Fibroblast of lung (primary cell): ENCODE measurements at regions not wholly inside any gene's neighbourhood (a gene's known extent, or its start where the extent isn't known, plus 50 kb on each side); places are given as distances from the start of the nearest gene placed in this dataset.

Experiments
- DNase-seq, 2 donors: peaks; one replicate each; pipeline versions ENCODE4 v3.0.0 to v3.0.0-alpha.2; 2010; ENCODE audit warnings: low read depth in 2 of 2
- H2AFZ ChIP-seq: 2 replicates; pipeline ENCODE4 v1.5.1; 2012; ENCODE audit warnings: low read length, control low read depth, inconsistent platforms
- H3K27ac ChIP-seq: 2 replicates; pipeline ENCODE4 v1.5.1; 2011; ENCODE audit warnings: low read length, control low read depth; ENCODE audit not compliant: insufficient read depth
- H3K27me3 ChIP-seq: 2 replicates; pipeline ENCODE4 v1.5.1; 2011; ENCODE audit warnings: mild to moderate bottlenecking, low read length; ENCODE audit not compliant: control insufficient read depth, insufficient read depth
- H3K36me3 ChIP-seq: 2 replicates; pipeline ENCODE4 v1.5.1; 2011; ENCODE audit warnings: low read length; ENCODE audit not compliant: control insufficient read depth, insufficient read depth
- H3K4me1 ChIP-seq: 2 replicates; pipeline ENCODE4 v1.5.1; 2011; ENCODE audit warnings: low read length; ENCODE audit not compliant: control insufficient read depth, insufficient read depth; ENCODE audit errors: extremely low read depth
- H3K4me2 ChIP-seq: 2 replicates; pipeline ENCODE4 v1.5.1; 2011; ENCODE audit warnings: low read length, control low read depth; ENCODE audit not compliant: insufficient read depth; ENCODE audit errors: extremely low read depth
- H3K4me3 ChIP-seq, 4 experiments: fragments of 200-600 bp in 1 of 4; sonication (generic) in 1 of 4; replicated peaks in 1 of 4; 2 replicates each; pipeline ENCODE4 v1.5.1; 2011 to 2016; ENCODE audit warnings: low read length in 4 of 4, low read depth in 3 of 4, mild to moderate bottlenecking in 3 of 4, control low read depth in 2 of 4, inconsistent platforms in 1 of 4, mixed read lengths in 1 of 4; ENCODE audit not compliant: insufficient read depth in 1 of 4; ENCODE audit errors: control extremely low read depth in 1 of 4
- H3K79me2 ChIP-seq: 2 replicates; pipeline ENCODE4 v1.5.1; 2012; ENCODE audit warnings: mild to moderate bottlenecking, low read length, inconsistent platforms; ENCODE audit not compliant: control insufficient read depth, insufficient read depth
- H3K9ac ChIP-seq: 2 replicates; pipeline ENCODE4 v1.5.1; 2011; ENCODE audit warnings: mild to moderate bottlenecking, low read length, control low read depth; ENCODE audit not compliant: insufficient read depth
- H3K9me3 ChIP-seq: 2 replicates; pipeline ENCODE4 v1.5.1; 2012; ENCODE audit warnings: low read depth, low read length; ENCODE audit not compliant: control insufficient read depth, insufficient read depth
- H4K20me1 ChIP-seq: 2 replicates; pipeline ENCODE4 v1.5.1; 2011; ENCODE audit warnings: low read length; ENCODE audit not compliant: control insufficient read depth, insufficient read depth; ENCODE audit errors: extremely low read depth
- EZH2 ChIP-seq: IDR thresholded peaks from 2 replicates; pipeline ENCODE4 v1.5.1; 2012; ENCODE audit warnings: low read length, control low read depth, mild to moderate bottlenecking; ENCODE audit errors: missing control alignments
- TF ChIP-seq, protein P1 (sequence below), 2 donors: IDR thresholded peaks in 1 of 2; conservative IDR thresholded peaks in 1 of 2; 1 replicate in 1 of 2; 2 replicates in 1 of 2; pipeline ENCODE4 v1.5.1; 2011 to 2012; ENCODE audit warnings: low read length in 2 of 2, control low read depth in 1 of 2, inconsistent platforms in 1 of 2, low read depth in 1 of 2, mild to moderate bottlenecking in 1 of 2

GRCh38 chr4:177974461-177974860, 532.2 kb upstream of the AGA start:
- TF ChIP-seq, protein P1, sequence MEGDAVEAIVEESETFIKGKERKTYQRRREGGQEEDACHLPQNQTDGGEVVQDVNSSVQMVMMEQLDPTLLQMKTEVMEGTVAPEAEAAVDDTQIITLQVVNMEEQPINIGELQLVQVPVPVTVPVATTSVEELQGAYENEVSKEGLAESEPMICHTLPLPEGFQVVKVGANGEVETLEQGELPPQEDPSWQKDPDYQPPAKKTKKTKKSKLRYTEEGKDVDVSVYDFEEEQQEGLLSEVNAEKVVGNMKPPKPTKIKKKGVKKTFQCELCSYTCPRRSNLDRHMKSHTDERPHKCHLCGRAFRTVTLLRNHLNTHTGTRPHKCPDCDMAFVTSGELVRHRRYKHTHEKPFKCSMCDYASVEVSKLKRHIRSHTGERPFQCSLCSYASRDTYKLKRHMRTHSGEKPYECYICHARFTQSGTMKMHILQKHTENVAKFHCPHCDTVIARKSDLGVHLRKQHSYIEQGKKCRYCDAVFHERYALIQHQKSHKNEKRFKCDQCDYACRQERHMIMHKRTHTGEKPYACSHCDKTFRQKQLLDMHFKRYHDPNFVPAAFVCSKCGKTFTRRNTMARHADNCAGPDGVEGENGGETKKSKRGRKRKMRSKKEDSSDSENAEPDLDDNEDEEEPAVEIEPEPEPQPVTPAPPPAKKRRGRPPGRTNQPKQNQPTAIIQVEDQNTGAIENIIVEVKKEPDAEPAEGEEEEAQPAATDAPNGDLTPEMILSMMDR (conservative IDR thresholded peaks at IDR 0.05 in 1 of 2, IDR thresholded peaks at IDR 0.05 in 1 of 2; ENCODE audit: low read depth in 1 of 2, low read length in 2 of 2): no peak
- no peak for TF ChIP-seq EZH2
- H3K79me2 ChIP-seq: no peaks in the 10 kb centered on the region
- H3K27ac ChIP-seq: no peak overlapping the region
- no peak overlapping the region for H2AFZ ChIP-seq
- H3K4me2 ChIP-seq: no peak overlapping the region
- no peak overlapping the region for H3K4me3 ChIP-seq
- no peaks in the 10 kb centered on the region for H3K27me3 ChIP-seq
- H4K20me1 ChIP-seq: no peaks in the 10 kb centered on the region
- peak in 1 of 2 donors; percentile 34 for DNase-seq
- H3K9ac ChIP-seq: no peak overlapping the region
- H3K9me3 ChIP-seq: no peaks in the 10 kb centered on the region
- H3K4me1 ChIP-seq: no peaks in the 10 kb centered on the region
- no peaks in the 10 kb centered on the region for H3K36me3 ChIP-seq

DNA sequence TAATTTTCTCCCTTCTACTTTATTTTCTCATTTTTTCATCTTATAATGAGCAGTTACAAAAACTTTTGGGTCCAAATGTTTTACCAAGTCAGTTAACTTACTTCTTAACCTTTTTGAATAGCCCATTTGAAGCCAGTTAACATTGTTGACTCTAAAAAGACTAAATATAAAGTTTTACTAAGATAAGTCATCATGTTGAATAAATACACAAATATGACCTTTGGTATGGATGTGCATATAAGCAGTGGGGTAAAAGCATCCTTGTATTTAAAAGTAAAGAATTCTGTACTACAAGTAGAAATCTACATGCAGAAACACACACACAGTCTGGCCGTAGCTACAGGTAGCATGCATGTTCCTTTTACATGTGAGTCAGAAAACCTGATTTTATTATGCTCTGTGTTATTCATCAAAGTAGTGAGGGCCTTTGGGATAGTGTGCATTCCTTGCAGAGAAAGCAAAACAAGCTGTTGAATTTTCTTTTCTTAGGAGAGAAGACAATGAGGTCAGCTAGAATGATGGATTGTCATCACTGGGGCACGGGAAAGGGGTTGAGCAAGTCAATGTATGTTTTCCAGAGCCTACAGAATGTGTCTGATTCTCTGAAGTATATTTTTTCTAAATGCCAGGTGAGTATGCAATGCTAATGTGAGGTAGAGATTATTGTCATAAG, 533.2 kb upstream of the AGA start:
- no peaks in the 10 kb centered on the region for H3K27me3 ChIP-seq
- H2AFZ ChIP-seq: no peak overlapping the region

DNA sequence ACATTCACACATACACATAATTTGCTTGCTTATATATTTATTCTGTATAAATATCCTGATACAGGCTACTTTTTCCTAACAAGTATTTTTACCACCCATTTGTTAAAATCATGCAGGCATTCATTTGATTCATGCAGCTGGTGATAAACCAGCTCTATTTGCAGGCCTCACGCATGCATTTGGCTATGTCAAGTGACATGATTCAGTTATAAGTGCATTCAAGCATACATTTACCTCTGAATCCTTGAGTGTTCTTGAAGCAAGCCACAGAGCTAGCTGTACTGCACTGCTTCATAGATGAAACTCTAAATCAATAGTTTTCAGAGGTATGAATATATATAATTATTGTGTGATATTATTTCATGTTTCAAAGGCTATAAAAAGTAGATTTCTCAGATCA, 544.0 kb upstream of the AGA start:
- no peak for DNase-seq
- Histone ChIP-seq H3K4me3 (no peak overlapping the region), H3K4me2 (no peak overlapping the region), H3K79me2 (no peaks in the 10 kb centered on the region), H3K27ac (no peak overlapping the region), H2AFZ (no peak overlapping the region), H3K27me3 (no peaks in the 10 kb centered on the region), H3K9me3 (no peaks in the 10 kb centered on the region), H3K4me1 (no peaks in the 10 kb centered on the region), H3K9ac (no peak overlapping the region), H4K20me1 (no peaks in the 10 kb centered on the region), H3K36me3 (no peaks in the 10 kb centered on the region)
- TF ChIP-seq, protein P1 (conservative IDR thresholded peaks at IDR 0.05 in 1 of 2, IDR thresholded peaks at IDR 0.05 in 1 of 2; ENCODE audit: low read depth in 1 of 2, low read length in 2 of 2): no peak
- no peak for TF ChIP-seq EZH2

More for the DNA sequence above, 533.2 kb upstream of the AGA start:
- Histone ChIP-seq H3K4me1 (no peaks in the 10 kb centered on the region), H3K4me3 (no peak overlapping the region), H3K27ac (no peak overlapping the region), H3K4me2 (no peak overlapping the region), H3K36me3 (no peaks in the 10 kb centered on the region), H3K9ac (no peak overlapping the region), H3K79me2 (no peaks in the 10 kb centered on the region), H4K20me1 (no peaks in the 10 kb centered on the region), H3K9me3 (no peaks in the 10 kb centered on the region)
- TF ChIP-seq, protein P1 (conservative IDR thresholded peaks at IDR 0.05 in 1 of 2, IDR thresholded peaks at IDR 0.05 in 1 of 2; ENCODE audit: low read depth in 1 of 2, low read length in 2 of 2): no peak
- no peak for TF ChIP-seq EZH2
- DNase-seq: peak; percentile 1 to 49
